ENCODE measurements at regions not wholly inside any gene's neighbourhood (a gene's known extent, or its start where the extent isn't known, plus 50 kb on each side); places are given as distances from the start of the nearest gene placed in this dataset.

- TF ChIP-seq POLR2A (IDR thresholded peaks at IDR 0.05) (no peak), CTCF (IDR thresholded peaks at IDR 0.05) (no peak)
These were observed 101.0 kb downstream of the NRN1 start for GRCh38 chr6:5905431-5906339.

All from body of pancreas (tissue), 4 donors.